H9 (cell line): ENCODE measurements at regions not wholly inside any gene's neighbourhood (a gene's known extent, or its start where the extent isn't known, plus 50 kb on each side); places are given as distances from the start of the nearest gene placed in this dataset.

Experiments used
- DNase-seq: peaks from one replicate; pipeline ENCODE4 v3.0.0-alpha.2; 2017
- H2AFZ ChIP-seq: one replicate; pipeline ENCODE4 v1.6.1; 2013; ENCODE audit warnings: mild to moderate bottlenecking, low read length, control low read depth, moderate library complexity
- H2AK5ac ChIP-seq: 2 replicates; pipeline ENCODE4 v1.6.1; 2013; ENCODE audit warnings: low read length, control low read depth, mixed read lengths; ENCODE audit not compliant: insufficient read length
- H2BK120ac ChIP-seq: one replicate; pipeline ENCODE4 v1.6.1; 2013; ENCODE audit warnings: low read depth, mild to moderate bottlenecking, low read length, control low read depth, inconsistent platforms; ENCODE audit not compliant: poor library complexity, severe bottlenecking
- H2BK12ac ChIP-seq: 2 replicates; pipeline ENCODE4 v1.6.1; 2013; ENCODE audit warnings: low read length, control low read depth, mixed read lengths, low read depth; ENCODE audit not compliant: insufficient read length
- H2BK15ac ChIP-seq: 2 replicates; pipeline ENCODE4 v1.6.1; 2013; ENCODE audit warnings: low read depth, low read length, control low read depth
- H2BK20ac ChIP-seq: one replicate; pipeline ENCODE4 v1.6.1; 2013; ENCODE audit warnings: low read depth, mild to moderate bottlenecking, low read length, control low read depth, inconsistent platforms; ENCODE audit not compliant: poor library complexity, severe bottlenecking
- H2BK5ac ChIP-seq: 2 replicates; pipeline ENCODE4 v1.6.1; 2013; ENCODE audit warnings: low read length, control low read depth, mixed read lengths; ENCODE audit not compliant: insufficient read length
- H3K14ac ChIP-seq: 2 replicates; pipeline ENCODE4 v1.6.1; 2013; ENCODE audit warnings: low read length, control low read depth; ENCODE audit not compliant: insufficient read depth
- H3K18ac ChIP-seq: 2 replicates; pipeline ENCODE4 v1.6.1; 2013; ENCODE audit warnings: low read depth, mild to moderate bottlenecking, mixed read lengths, low read length, control low read depth; ENCODE audit not compliant: insufficient read length
- H3K23ac ChIP-seq: 2 replicates; pipeline ENCODE4 v1.6.1; 2013; ENCODE audit warnings: low read length, control low read depth, mixed read lengths, low read depth; ENCODE audit not compliant: insufficient read length
- H3K23me2 ChIP-seq: 2 replicates; pipeline ENCODE4 v1.6.1; 2013; ENCODE audit warnings: low read depth, mild to moderate bottlenecking, mixed read lengths, low read length, control low read depth; ENCODE audit not compliant: insufficient read length, poor library complexity, severe bottlenecking
- H3K27ac ChIP-seq: 2 replicates; pipeline ENCODE4 v1.5.1; 2013; ENCODE audit warnings: low read length, control low read depth, mixed read lengths, low read depth; ENCODE audit not compliant: insufficient read length
- H3K27me3 ChIP-seq: 2 replicates; pipeline ENCODE4 v1.6.1; 2013; ENCODE audit warnings: low read length, control low read depth, inconsistent platforms; ENCODE audit not compliant: insufficient read depth
- H3K4ac ChIP-seq: 2 replicates; pipeline ENCODE4 v1.6.1; 2013; ENCODE audit warnings: low read depth, mild to moderate bottlenecking, control low read depth, inconsistent platforms, low read length, moderate library complexity
- H3K4me1 ChIP-seq: 2 replicates; pipeline ENCODE4 v1.6.1; 2013; ENCODE audit warnings: low read length, control low read depth, inconsistent platforms; ENCODE audit not compliant: insufficient read depth
- H3K4me2 ChIP-seq: 2 replicates; pipeline ENCODE4 v1.6.1; 2013; ENCODE audit warnings: low read length, control low read depth, mixed read lengths; ENCODE audit not compliant: insufficient read length, insufficient read depth
- H3K56ac ChIP-seq: 2 replicates; pipeline ENCODE4 v1.6.1; 2013; ENCODE audit warnings: low read depth, mild to moderate bottlenecking, mixed read lengths, low read length, control low read depth; ENCODE audit not compliant: insufficient read length
- H3K79me1 ChIP-seq: 2 replicates; pipeline ENCODE4 v1.6.1; 2013; ENCODE audit warnings: low read depth, mild to moderate bottlenecking, moderate library complexity, low read length, control low read depth, inconsistent platforms; ENCODE audit not compliant: insufficient read depth, poor library complexity, severe bottlenecking
- H3K79me2 ChIP-seq: 2 replicates; pipeline ENCODE4 v1.6.1; 2013; ENCODE audit warnings: low read length, control low read depth, inconsistent platforms; ENCODE audit not compliant: insufficient read depth
- H3K9ac ChIP-seq: 2 replicates; pipeline ENCODE4 v1.6.1; 2013; ENCODE audit warnings: low read length, control low read depth, mixed read lengths; ENCODE audit not compliant: insufficient read length; ENCODE audit errors: extremely low read depth
- H3K9me3 ChIP-seq: one replicate; pipeline ENCODE4 v1.6.1; 2013; ENCODE audit warnings: low read depth, low read length, inconsistent platforms; ENCODE audit not compliant: control insufficient read depth
- H3T11ph ChIP-seq: one replicate; pipeline ENCODE4 v1.6.1; 2013; ENCODE audit warnings: mild to moderate bottlenecking, low read length, control low read depth, inconsistent platforms
- H4K20me1 ChIP-seq: one replicate; pipeline ENCODE4 v1.6.1; 2013; ENCODE audit not compliant: control insufficient read depth, insufficient read length, insufficient read depth
- H4K5ac ChIP-seq: 2 replicates; pipeline ENCODE4 v1.6.1; 2013; ENCODE audit warnings: low read depth, mild to moderate bottlenecking, mixed read lengths, low read length, control low read depth; ENCODE audit not compliant: insufficient read length
- H4K8ac ChIP-seq: replicated peaks from 2 replicates; pipeline ENCODE4 v1.6.1; 2013; ENCODE audit warnings: low read length, control low read depth, mixed read lengths, low read depth; ENCODE audit not compliant: insufficient read length
- H4K91ac ChIP-seq: 2 replicates; pipeline ENCODE4 v1.6.1; 2013; ENCODE audit warnings: low read depth, mild to moderate bottlenecking, moderate library complexity, mixed read lengths, low read length, control low read depth; ENCODE audit not compliant: insufficient read length
- H3K27ac Mint-ChIP-seq, 3 experiments: 2 replicates in 2 of 3; 3 replicates in 1 of 3; pipeline ENCODE4 v1.8.0; 2020 to 2021; ENCODE audit warnings: mixed read lengths in 3 of 3, mild to moderate bottlenecking in 1 of 3, moderate library complexity in 1 of 3
- H3K27me3 Mint-ChIP-seq: 2 replicates; pipeline ENCODE4 v1.8.0; 2021; ENCODE audit warnings: low read depth, mild to moderate bottlenecking, moderate library complexity, mixed read lengths
- H3K36me3 Mint-ChIP-seq, 3 experiments: 2 replicates in 2 of 3; 3 replicates in 1 of 3; pipeline ENCODE4 v1.8.0; 2020 to 2021; ENCODE audit warnings: low read depth in 3 of 3, mixed read lengths in 3 of 3; ENCODE audit not compliant: insufficient read depth in 1 of 3
- H3K4me1 Mint-ChIP-seq, 2 experiments: 2 replicates each; pipeline ENCODE4 v1.8.0; 2020; ENCODE audit warnings: mixed read lengths in 2 of 2
- H3K4me3 Mint-ChIP-seq, 2 experiments: 2 replicates in 1 of 2; 3 replicates in 1 of 2; pipeline ENCODE4 v1.8.0; 2020 to 2021; ENCODE audit warnings: mild to moderate bottlenecking in 2 of 2, mixed read lengths in 2 of 2, moderate library complexity in 1 of 2
- H3K9me3 Mint-ChIP-seq, 2 experiments: 2 replicates in 1 of 2; 3 replicates in 1 of 2; pipeline ENCODE4 v1.8.0; 2020; ENCODE audit warnings: mild to moderate bottlenecking in 2 of 2, mixed read lengths in 2 of 2, moderate library complexity in 1 of 2
- WGBS: extraction: QIAGEN DNeasy Blood & Tissue Kit; methylation state at CpG from one replicate; pipeline ENCODE4 v1.1.7; 2013; ENCODE audit warnings: missing lambda C conversion rate, low lambda C conversion rate, mixed read lengths; ENCODE audit not compliant: insufficient read length; ENCODE audit errors: extremely low coverage; 5-methylcytosine and 5-hydroxymethylcytosine counted together
- TF ChIP-seq, protein P1 (sequence below): fragments of 200-600 bp; sonication (generic); conservative IDR thresholded peaks from 3 replicates; pipeline ENCODE4 v1.8.0; 2021; ENCODE audit warnings: antibody characterized with exemption, mild to moderate bottlenecking

DNA sequence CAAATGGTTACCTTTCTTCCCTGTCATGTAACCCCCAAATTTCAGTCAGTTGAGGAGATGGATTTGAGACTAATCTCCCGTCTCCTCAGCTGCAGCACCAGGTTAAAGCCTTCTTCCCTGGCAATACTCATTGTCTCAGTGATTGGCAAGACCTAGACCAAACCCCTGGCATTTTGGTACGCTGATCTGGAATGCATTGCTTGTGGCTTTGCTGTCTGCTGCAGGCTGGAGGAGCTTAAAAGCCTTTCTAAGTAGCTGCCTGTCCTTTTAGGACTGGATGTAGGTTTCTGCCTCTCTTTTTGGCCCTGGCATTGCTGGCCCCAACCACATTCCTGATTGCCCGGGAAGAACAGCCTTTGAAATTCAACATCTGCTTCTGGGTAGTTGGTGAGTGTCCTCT is 729.6 kb upstream of the GJE1 start:
- TF ChIP-seq, protein P1, sequence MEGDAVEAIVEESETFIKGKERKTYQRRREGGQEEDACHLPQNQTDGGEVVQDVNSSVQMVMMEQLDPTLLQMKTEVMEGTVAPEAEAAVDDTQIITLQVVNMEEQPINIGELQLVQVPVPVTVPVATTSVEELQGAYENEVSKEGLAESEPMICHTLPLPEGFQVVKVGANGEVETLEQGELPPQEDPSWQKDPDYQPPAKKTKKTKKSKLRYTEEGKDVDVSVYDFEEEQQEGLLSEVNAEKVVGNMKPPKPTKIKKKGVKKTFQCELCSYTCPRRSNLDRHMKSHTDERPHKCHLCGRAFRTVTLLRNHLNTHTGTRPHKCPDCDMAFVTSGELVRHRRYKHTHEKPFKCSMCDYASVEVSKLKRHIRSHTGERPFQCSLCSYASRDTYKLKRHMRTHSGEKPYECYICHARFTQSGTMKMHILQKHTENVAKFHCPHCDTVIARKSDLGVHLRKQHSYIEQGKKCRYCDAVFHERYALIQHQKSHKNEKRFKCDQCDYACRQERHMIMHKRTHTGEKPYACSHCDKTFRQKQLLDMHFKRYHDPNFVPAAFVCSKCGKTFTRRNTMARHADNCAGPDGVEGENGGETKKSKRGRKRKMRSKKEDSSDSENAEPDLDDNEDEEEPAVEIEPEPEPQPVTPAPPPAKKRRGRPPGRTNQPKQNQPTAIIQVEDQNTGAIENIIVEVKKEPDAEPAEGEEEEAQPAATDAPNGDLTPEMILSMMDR = no peak
- H4K91ac ChIP-seq = no peak overlapping the region
- DNase-seq = no peak

More for the DNA sequence above, 729.6 kb upstream of the GJE1 start:
- no peak overlapping the region for H2AFZ ChIP-seq
- no peak overlapping the region for H2BK20ac ChIP-seq
- H3T11ph ChIP-seq = no peak overlapping the region
- no peak overlapping the region for H2BK12ac ChIP-seq
- H3K4me2 ChIP-seq = no peak overlapping the region
- H3K23me2 ChIP-seq = no peaks in the 10 kb centered on the region
- H3K79me1 ChIP-seq = no peaks in the 10 kb centered on the region
- no peak overlapping the region for H2AK5ac ChIP-seq
- H3K79me2 ChIP-seq = no peaks in the 10 kb centered on the region
- peaks cover 12 to 17% of the 10 kb centered on the region in 2 experiments for H3K9me3 Mint-ChIP-seq
- H2BK15ac ChIP-seq = no peak overlapping the region
- H3K27ac ChIP-seq = no peak overlapping the region
- H4K8ac ChIP-seq = no peak overlapping the region
- H3K18ac ChIP-seq = no peak overlapping the region
- H3K4ac ChIP-seq = no peak overlapping the region
- no peaks in the 10 kb centered on the region for H4K20me1 ChIP-seq
- H3K27me3 ChIP-seq = no peaks in the 10 kb centered on the region
- no peaks in the 10 kb centered on the region for H3K27me3 Mint-ChIP-seq
- no peak overlapping the region for H3K23ac ChIP-seq
- H3K4me3 Mint-ChIP-seq = no peak overlapping the region
- H3K56ac ChIP-seq = no peak overlapping the region
- no peak overlapping the region for H4K5ac ChIP-seq
- peaks cover 3% of the 10 kb centered on the region for H3K9me3 ChIP-seq
- no CpG with 5 or more reads among the region's 3 CpGs for WGBS
- no peak overlapping the region for H3K9ac ChIP-seq
- H2BK120ac ChIP-seq = no peak overlapping the region
- H3K4me1 Mint-ChIP-seq = no peaks in the 10 kb centered on the region; a peak in 1 of 4 replicates
- H3K14ac ChIP-seq = no peak overlapping the region
- no peak overlapping the region for H3K27ac Mint-ChIP-seq
- no peak overlapping the region for H2BK5ac ChIP-seq
- H3K4me1 ChIP-seq = no peaks in the 10 kb centered on the region
- H3K36me3 Mint-ChIP-seq = peaks cover 6 to 16% (median 14%) of the 10 kb centered on the region in 3 experiments
